Fibroblast of villous mesenchyme (primary cell): ENCODE measurements at regions not wholly inside any gene's neighbourhood (a gene's known extent, or its start where the extent isn't known, plus 50 kb on each side); places are given as distances from the start of the nearest gene placed in this dataset.
A peak's percentile ranks its signal among the peaks of the same experiment; 100 is the strongest.

Source experiments
- DNase-seq: peaks from one replicate; pipeline ENCODE4 v3.0.0-alpha.2; 2010; ENCODE audit warnings: low read depth
- H3K4me3 ChIP-seq: 2 replicates; pipeline ENCODE4 v1.5.1; 2011; ENCODE audit warnings: low read depth, mild to moderate bottlenecking, low read length
- TF ChIP-seq, protein P1 (sequence below): IDR thresholded peaks from 2 replicates; pipeline ENCODE4 v1.5.1; 2012; ENCODE audit warnings: low read depth, mild to moderate bottlenecking, low read length; ENCODE audit not compliant: insufficient read depth

DNA sequence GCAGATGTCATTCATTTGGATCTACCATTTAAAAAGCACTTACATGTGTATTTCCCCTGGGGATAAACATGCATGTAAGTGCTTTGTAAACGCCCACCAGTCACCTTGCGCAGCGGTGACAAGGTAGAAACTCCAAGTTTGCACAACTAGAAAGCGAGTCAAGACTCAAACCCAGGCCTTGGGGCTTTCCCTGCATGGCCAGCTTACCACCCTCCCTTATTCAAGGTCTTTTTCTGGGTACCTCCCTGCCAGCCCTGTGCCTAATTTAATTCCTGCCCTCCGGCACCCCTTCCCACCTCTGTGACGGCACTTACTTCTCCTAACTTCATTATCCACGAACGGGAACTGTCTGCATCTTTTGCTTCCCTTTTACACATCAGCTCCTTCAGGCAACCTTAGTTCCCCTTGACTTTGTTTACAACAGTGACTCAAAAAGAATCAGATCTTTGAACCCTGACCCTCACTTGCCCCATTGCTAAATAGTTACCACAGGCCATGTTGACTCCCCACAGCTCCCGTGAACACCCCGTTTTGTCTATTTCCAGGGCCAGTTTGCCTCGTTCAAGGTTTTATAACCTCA is 138.3 kb upstream of the ETS2 start:
- TF ChIP-seq, protein P1, sequence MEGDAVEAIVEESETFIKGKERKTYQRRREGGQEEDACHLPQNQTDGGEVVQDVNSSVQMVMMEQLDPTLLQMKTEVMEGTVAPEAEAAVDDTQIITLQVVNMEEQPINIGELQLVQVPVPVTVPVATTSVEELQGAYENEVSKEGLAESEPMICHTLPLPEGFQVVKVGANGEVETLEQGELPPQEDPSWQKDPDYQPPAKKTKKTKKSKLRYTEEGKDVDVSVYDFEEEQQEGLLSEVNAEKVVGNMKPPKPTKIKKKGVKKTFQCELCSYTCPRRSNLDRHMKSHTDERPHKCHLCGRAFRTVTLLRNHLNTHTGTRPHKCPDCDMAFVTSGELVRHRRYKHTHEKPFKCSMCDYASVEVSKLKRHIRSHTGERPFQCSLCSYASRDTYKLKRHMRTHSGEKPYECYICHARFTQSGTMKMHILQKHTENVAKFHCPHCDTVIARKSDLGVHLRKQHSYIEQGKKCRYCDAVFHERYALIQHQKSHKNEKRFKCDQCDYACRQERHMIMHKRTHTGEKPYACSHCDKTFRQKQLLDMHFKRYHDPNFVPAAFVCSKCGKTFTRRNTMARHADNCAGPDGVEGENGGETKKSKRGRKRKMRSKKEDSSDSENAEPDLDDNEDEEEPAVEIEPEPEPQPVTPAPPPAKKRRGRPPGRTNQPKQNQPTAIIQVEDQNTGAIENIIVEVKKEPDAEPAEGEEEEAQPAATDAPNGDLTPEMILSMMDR: no peak
- no peak overlapping the region for H3K4me3 ChIP-seq
- DNase-seq: no peak

- H3K4me3 ChIP-seq: no peak overlapping the region
- TF ChIP-seq, protein P1: no peak
- DNase-seq: no peak
Observed at GRCh38 chr21:38668067-38668466, 137.7 kb upstream of the ETS2 start.

DNA sequence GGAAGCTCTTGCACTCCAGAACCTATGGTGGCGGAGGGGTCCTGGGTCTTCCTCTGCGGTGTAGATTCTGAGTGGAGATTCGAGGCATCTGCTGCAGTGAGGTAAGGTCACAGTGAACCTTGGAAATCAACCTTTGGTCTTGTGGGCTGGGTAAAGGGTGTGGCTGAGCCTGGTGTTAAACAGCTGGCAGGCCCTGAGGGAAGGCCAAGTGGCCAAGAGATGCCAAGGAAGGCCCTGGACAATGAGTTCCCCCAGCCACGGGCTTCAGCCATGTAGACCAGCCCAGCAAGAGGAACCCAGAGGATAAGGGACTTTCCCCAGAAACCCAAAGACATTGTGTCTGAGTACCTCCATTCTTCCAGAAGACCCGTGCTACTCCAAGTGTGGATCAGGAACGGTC is 137.2 kb upstream of the ETS2 start:
- no peak for DNase-seq
- TF ChIP-seq, protein P1: no peak
- H3K4me3 ChIP-seq: no peak overlapping the region

- peak; percentile 48 for DNase-seq
- TF ChIP-seq, protein P1: peak; percentile 55
- H3K4me3 ChIP-seq: no peak overlapping the region
Observed at GRCh38 chr21:38669186-38669585, 136.5 kb upstream of the ETS2 start.

DNA sequence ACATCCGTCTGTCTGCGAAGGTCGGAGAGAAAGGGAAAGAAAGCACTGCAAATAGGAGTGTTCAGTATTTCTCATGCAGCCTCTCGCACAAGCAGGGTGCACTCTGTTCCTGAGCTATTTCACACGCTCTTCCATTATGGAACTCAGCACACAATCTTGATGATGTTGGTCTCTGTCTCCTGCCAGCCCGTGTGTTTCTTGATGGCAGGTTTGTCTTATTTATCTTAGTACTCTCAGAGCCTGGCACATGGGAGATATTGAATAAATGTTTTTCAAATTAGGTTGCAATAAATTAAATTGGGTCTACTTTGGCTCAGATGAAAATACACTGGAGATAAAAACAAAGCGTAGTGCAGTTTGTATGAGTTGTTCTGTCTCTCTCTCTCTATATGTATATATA is 134.9 kb upstream of the ETS2 start:
- no peak for DNase-seq
- H3K4me3 ChIP-seq: no peak overlapping the region
- TF ChIP-seq, protein P1: no peak

GRCh38 chr21:38671773-38672172 is 134.0 kb upstream of the ETS2 start:
- TF ChIP-seq, protein P1: no peak
- peak; percentile 10 for DNase-seq
- no peak overlapping the region for H3K4me3 ChIP-seq
